ENCODE measurements at regions not wholly inside any gene's neighbourhood (a gene's known extent, or its start where the extent isn't known, plus 50 kb on each side); places are given as distances from the start of the nearest gene placed in this dataset.

- no peak for TF ChIP-seq CTCF (IDR thresholded peaks at IDR 0.05)
- no peak for TF ChIP-seq EZH2 (IDR thresholded peaks at IDR 0.05; ENCODE audit: borderline replicate concordance, insufficient read depth, low read depth, low read length, poor library complexity, severe bottlenecking)
These were observed 97.8 kb downstream of the DACT1 start for GRCh38 chr14:58735596-58735995.

Measured in B cell (primary cell).